GM18508 (cell line): ENCODE measurements at regions not wholly inside any gene's neighbourhood (a gene's known extent, or its start where the extent isn't known, plus 50 kb on each side); places are given as distances from the start of the nearest gene placed in this dataset.
"Not testable (repeated sequence)": the region's sequence is repeated elsewhere in the genome, so short reads cannot be mapped to it uniquely, and the experiment has no call there.

Experiments used
- ATAC-seq: cut with Tn5 transposase; IDR thresholded peaks from one replicate; pipeline ENCODE4 v1.9.1; 2021; ENCODE audit warnings: moderate number of reproducible peaks; ENCODE audit not compliant: insufficient read depth, unreplicated experiment

DNA sequence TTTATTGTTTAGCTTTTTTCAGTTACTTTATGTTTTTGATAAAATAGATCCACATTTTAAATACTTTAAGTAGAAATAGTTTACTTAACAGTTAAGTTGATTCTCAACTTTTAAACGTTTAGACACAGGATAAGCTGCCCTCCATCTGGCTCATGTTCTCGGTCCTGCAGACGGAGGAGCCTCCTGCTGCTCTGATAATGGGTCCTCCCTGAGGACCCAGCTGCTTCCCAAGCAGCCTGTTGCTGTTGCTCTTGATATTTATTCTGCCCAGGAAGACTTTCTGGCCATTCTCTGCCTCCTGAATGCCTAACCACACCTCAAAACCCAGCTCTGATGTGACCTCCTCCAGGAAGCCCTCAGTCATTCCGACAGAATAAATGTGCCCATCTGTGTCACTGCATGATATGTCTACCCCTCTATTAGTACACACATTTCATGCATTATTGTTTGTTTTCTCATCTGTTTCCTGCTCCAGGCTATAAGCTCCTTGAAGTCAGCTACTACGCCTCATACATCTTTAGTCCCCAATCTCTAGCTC is 267.2 kb upstream of the MSX2 start:
- ATAC-seq, result no peak

DNA sequence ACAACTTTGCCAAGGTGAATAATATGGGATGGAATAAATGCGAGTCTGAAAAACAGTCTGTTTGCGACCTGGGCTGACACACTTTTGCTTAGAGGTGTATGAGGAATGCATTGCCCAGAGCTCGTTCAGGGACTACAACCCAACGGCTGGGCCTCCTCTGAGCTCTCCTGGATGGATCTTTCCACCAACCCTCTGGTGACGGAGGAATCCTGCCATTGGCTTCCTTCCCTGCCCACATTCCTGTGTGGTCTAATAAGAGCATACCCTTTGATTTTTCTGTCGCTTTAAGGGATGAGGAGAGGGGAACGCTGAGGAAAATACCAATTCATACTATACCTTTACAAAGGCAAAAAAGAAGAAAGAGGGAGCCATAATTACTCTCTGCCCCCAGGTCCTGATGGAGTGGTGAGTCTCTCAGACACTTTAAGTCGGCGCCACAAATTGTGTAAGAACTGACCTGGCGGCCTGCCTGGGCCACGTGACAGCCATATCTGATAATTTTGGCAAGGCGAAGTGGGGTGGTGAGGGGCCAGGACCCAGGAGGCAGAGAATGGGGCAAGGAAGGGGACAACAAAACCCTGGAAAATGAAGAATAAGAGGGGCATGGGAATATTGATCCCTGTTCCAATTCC is 265.2 kb upstream of the MSX2 start:
- no peak for ATAC-seq

DNA sequence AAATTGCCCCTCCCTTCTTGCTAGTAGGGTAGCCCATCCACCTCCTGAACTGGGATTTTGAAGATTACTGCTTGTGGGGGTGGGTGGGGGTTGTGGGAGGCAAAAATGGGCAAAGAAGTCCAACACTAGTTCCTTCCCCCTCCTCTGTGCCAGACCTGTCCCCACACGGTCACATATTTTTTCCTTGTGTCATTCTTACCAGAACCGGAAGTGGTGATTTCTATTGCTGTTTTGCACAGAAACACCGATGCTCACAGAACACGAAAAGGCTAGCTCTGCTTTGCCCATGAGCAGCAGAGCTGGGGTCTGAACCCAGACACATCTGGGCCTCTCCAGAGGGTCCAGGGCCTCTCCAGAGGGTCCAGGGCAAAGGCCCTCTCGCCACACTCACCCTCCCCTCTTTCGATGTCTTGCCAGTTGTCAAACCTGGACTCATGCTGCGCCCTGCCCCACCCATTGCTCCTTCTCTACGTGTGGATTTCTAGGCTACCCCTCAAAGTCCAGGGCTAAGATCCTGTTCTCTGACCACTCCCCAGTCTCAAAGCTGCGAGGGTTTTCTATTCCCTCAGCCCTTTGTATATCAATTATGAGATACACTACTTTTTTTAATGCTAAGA is 264.4 kb upstream of the MSX2 start:
- no peak for ATAC-seq

DNA sequence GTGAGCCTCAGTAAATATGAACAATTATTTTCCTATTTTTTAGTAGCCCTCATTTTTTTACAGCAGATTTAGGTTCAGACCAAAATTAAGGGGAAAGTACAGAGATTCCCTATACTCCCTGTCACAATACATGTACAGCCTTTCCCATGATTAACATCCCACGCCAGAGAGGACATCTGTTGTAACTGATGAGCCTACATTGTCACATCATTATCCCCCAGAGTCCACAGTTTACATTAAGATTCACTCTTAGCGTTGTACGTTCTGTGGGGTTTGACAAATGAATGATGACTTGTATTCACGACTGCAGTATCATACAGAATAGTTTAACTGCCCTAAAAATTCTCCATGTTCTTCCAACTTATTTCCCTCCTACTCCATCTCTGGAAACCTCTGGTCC is 262.3 kb upstream of the MSX2 start:
- ATAC-seq, result no peak

DNA sequence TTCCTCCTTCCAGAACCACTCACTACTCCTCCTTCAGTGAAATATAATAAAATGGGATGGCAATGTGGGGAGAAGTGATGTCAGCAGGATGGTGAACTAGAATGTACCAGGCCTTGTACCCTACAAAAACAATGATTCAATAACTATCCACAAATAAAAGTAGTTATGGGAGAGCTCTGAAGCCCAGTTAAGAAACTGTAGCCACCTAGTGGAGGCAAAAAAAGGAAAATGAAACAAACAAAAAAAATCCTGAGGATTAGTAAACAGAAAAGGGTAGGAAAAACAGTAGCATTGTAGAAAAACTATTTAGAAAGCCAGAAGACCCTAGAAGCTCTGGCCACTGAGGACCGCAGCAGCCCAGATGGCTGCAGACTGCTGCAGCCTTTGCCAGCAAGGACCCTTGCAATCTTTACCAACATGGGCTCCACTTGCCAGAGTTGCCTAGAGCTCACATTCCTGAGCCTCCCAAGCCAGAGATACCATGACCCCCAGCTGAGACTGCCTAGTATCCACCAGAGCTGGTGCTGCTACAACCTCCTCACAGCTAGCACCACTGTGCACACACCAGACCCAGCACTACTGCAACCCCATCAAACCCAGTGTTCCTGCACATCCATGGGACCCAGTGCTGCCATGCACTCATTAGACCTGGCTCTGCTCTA is 259.7 kb upstream of the MSX2 start:
- no peak for ATAC-seq

DNA sequence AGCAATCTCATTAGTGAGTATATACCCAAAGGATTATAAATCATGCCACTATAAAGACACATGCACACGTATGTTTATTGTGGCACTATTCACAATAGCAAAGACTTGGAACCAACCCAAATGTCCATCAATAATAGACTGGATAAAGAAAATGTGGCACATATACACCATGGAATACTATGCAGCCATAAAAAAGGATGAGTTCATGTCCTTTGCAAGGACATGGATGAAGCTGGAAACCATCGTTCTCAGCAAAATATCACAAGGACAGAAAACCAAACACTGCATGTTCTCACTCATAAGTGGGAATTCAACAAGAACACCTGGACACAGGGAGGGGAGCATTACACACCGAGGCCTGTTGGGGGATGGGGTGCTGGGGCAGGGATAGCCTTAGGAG is 252.9 kb upstream of the MSX2 start:
- ATAC-seq, result not testable (repeated sequence)

DNA sequence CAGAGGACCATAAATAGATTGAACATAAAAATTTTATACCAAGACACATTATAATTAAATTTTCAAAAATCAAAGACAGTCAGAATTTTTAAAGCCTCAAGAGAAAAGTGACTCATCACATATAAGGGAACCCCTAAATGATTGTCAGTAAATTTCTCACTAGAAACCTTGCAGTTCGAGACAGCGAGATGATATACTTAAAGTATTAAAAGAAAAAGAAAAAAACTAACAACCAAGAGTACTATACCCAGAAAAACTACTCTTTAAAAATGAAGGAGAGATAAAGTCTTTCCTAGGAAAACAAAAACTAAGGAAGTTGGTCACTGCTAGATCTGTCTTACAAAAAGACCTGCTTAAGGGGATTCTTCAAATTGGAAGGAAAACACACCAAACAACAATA is 251.4 kb upstream of the MSX2 start:
- no peak for ATAC-seq

DNA sequence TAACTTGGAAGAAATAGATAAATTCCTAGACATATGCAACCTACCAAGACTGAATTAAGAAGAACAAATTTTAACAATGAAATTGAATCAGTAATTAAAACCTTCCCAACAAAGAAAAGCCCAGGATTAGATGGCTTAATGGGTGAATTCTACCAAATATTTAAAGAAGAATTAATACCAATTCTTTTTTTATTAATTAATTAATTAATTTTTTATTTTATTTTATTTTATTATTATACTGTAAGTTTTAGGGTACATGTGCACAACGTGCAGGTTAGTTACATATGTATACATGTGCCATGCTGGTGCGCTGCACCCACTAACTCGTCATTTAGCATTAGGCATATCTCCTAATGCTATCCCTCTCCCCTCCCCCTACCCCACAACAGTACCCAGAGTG is 248.4 kb upstream of the MSX2 start:
- ATAC-seq, result not testable (repeated sequence)

DNA sequence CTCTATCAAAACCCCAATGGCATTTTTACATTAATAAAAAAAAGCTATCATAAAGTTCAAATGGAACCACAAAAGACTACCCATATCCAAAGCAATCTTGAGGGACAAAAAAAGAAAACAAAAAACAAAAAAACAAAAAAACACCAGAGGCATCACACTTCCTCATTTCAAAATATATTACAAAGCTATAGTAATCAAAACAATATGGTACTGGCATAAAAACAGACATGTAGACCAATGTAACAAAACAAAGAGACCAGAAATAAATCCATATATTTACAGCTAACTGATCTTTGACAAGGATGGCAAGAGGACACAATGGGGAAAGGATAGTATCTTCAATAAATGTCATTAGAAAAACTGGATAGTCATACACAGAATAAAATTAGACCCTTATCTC is 245.1 kb upstream of the MSX2 start:
- no peak for ATAC-seq

DNA sequence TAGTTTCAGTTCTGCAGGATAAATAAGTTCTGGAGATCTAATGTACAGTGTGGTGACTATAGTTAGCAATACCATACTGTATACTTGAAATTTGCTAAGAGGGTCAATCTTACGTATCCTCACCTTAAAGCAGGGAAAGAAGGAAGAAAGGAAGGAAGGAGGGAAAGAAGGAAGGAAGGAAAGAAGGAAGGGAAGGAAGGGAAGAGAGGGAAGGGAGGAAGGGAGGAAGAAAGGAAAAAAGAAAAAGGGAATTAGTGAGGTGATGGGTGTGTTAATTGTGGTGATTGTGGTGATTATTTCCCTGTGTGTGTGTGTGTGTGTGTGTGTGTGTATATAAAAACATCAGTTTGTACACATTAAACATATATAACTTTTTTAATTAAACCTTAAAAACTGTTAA is 242.6 kb upstream of the MSX2 start:
- ATAC-seq, result no peak

DNA sequence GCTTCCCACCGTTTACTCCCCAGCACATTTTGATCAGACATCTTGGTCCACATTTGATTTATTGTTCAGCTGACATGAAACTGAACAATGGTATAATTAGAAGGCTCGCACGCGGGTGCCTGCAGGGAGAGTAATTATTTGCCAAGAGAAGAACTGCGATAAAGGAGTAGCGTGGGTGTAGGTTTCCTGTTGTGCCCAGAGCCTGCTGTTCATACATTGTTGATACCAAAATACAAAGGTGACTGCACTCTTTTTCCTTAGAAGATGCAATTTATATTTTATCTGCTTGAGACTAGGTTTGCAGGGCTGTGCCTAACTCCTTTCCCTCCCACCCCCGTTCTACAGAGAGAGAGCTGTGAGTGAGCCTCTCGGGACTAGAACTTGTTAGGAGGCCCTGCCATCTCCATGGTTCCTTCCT is 241.8 kb upstream of the MSX2 start:
- no peak for ATAC-seq

DNA sequence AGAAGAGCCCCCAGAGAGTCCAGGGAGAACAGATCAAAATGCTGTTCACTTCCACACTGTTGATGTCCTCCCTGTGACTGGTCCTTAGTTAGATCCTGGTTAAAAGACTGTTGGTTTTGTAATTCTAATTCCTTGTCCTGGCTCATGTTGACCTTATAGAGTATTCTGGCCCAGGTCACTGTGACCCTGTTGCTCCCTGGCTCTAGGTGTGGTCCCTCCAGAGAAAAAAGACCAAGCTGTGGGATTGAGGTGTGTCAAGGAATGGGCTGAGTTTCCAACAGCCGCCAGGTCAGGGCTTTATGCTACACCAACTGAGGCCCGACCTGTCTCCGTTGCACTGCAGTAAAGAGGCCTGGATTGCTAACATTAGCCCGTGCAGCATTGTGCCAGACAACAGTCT is 241.0 kb upstream of the MSX2 start:
- ATAC-seq, result no peak

DNA sequence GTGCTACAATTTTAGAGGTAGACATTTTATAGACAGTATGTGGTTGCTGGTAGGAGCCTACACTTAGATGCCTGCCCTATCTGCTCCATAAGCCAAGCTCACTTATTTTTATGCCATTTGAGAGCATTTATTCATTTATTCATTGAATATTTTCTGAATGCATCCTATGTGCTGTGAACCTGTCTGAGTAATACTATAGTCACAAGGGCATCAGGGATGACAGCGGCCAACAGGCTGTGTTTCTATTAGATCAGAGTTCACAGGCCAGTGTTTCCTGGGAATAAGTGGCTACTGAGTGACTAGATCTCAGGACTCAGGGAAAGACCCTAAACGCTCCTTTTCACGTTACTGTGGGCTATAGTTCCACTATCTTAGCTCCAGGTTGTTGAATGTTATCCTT is 235.2 kb upstream of the MSX2 start:
- no peak for ATAC-seq

DNA sequence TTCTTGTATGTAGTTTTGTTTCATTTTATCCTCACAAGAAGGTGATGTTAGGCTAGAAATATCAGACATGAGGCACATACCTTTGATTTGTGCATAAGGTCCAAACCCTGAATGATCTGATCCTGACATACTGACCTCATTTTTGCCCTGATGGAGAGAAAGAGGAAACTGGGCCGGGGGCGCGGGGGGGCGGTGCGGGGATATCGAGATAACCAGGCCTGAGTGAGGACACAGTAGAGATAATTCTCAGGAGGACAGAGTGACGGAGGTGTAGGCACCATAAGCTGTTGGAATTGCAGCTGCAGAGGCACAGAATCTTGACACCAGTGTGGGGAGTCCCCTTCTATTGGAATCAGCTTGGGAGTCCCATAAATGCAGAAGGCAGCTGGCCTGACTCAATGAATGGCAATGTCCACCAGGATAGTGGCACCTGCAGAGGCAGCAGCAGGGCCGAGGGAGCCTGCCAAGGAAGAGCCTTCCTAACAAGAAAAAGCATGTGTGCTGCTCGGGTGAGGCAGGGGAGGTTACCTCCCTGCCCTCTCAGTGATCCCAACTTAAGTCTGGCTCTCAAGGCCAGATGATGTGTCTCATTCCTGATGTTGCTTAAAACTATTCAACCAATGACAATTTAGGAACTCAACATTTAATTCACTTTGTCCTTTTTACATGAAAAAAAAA is 234.3 kb upstream of the MSX2 start:
- no peak for ATAC-seq

DNA sequence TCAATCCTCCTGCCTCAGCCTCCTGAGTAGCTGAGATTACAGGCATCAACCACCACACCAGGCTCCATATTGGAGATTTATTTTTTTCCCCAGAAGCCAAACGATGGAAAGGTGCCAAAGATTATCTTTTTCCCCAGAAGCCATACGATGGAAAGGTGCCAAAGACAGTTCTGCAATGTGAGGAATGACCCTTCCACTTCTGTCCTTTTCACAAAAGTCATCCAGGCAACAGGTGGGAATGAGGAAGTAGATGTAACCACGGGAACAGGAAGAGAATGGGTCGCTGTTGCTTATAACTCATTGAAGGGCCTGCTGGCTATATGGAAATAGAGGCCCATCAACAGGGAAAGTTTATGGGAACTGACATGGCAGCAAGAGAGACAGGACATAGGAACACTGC is 233.7 kb upstream of the MSX2 start:
- no peak for ATAC-seq

DNA sequence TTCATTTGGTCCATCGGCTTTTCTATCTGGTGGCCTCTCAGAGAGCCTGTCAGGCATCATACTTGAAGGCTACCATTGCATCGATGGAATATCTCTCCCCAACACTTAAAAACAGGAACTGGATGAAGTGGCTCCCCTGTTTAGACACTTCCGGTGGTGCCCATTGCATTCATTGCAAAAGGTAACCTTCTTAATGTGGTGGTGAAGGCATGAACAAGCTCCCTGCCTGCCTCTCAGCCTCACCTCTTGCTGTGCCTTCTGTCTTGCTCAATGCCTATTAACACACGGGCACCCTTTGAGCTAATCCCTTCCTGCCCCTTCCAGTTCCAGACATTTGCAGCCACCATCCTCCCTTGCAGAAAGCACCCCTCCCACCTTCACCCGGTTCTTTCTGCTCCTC is 233.1 kb upstream of the MSX2 start:
- ATAC-seq, result no peak

DNA sequence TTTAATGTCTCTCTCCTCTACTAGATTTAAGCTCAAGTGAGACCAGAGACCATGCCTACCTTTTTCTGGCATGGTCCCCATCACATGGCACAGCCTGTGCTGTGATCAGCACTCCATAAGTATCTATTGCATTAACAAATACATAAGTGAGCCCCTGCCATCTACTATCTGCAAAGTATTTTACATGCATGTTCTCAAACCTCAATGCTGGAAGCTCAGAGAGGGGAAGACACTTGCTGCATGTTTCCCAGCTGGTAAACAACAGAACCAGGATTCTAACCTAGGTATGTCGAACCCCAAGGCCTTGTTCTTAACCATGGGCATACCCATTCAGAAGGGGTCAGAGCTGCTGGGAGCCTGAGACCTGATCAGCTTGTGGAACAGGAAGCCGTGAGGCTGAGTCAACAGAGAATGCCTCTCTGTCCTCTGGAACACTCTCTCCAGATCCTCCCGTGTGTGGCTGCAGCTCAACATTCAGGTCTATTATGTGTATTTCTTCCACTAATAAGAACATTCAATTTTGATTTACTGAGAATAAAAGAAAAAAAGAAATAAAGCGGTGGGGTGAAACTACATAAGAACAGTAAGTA is 232.5 kb upstream of the MSX2 start:
- ATAC-seq, result no peak

DNA sequence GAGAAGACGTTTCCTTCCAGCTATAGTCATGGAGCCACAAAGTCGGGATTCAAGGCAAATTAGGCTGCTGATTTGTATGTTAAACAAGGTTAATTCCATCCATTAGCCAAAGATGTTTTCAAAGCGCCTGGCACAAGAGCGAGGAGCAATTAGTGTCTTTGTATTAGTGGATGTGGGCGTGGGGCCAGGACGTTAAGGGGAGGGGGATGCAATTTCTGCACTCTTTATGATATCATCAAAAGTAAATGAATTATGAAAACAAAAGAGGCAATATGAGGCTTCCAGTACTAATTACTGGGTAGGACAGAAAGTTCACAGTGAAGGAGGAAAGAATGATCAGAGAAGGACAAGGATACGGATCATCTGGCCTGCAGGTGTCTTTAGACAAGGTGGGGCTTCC is 230.9 kb upstream of the MSX2 start:
- ATAC-seq, result no peak

DNA sequence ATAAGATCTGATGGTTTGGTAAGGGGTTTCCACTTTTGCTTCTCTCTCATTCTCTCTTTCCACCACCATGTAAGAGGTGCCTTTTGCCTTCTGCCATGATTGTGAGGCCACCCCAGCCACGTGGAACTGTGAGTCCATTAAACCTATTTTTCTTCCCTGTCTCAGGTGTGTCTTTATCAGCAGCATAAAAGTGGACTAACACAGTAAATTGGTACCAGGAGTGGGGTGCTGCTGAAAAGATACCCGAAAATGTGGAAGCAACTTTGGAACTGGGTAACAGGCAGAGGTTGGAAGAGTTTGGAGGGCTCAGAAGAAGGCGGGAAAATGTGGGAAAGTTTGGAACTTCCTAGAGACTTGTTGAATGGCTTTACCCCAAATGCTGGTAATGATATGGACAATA is 226.4 kb upstream of the MSX2 start:
- not testable (repeated sequence) for ATAC-seq

DNA sequence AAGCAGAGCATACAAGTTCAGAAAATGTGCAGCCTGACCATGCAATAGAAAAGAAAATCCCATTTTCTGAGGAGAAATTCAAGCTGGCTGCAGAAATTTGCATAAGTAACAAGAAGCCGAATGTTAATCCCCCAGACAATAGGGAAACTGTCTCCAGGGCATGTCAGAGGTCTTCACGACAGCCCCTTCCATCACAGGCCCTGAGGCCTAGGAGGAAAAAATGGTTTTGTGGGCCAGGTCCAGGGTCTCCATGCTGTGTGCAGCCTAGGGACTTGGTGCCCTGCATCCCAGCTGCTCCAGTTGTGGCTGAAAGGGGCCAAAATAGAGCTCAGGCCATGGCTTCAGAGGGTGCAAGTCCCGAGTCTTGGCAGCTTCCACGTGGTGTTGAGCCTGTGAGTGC is 225.8 kb upstream of the MSX2 start:
- not testable (repeated sequence) for ATAC-seq

DNA sequence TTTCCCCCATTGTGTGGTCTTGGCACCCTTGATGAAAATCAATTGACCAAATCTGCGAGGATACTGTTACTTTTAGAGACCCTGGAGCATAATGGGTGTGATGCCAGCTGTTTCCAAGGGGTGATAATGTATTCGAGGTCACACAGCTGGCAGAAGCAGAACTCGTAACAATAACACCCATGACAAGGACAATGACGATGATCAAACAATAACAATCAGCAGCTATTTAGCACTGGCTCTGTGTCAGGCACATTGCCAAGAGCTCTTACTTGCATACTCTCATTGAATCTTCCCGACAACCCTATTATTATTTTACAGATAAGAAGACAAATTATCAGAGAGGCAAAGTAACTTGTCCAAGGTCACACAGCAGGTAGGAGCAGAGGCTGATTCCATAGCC is 223.7 kb upstream of the MSX2 start:
- no peak for ATAC-seq
